ENCODE measurements at regions not wholly inside any gene's neighbourhood (a gene's known extent, or its start where the extent isn't known, plus 50 kb on each side); places are given as distances from the start of the nearest gene placed in this dataset.

DNA sequence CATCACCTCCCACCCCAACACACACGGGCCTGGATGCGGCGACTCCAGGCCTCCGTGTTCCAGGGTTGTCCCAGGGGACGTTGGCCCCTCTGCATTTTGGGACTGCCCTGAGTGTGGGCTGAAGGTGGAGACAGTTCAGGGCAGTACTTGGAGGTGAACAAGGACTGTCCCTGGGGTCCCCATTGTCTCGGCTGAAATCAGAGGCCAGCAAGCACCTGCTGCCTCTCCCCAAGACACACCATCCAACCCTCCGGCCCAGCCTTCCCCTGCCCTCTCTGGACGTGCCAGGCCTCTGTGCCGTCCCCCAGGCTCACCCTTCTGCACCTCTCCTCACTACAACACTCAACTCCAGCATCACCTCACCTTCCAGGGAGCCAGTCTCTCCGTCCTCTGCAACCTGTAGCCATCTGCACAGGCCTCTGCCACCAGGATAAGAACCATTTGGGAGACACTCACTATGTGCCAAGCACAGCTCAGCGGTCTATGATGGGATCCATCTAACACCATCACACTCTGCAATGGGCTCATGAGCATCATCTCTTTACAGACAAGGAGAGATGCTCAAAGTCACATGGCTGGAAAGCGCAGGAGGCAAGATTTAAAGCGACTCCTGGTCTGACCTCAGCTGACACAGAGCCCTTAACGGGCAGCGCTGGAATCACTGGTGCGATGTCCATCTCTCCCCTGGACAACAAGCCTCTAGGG is 104.5 kb upstream of the SEC14L1 start:
- H3K18ac ChIP-seq (ENCODE audit: low read depth, low read length): no peak overlapping the region
- H2BK20ac ChIP-seq (ENCODE audit: low read depth, low read length): no peak overlapping the region
- no peak overlapping the region for H2BK15ac ChIP-seq (ENCODE audit: low read depth, low read length)
- no peaks in the 10 kb centered on the region for H4K20me1 ChIP-seq (ENCODE audit: insufficient read depth, low read length)
- intact Hi-C loops (cut with micrococcal nuclease) (no loop called here), in situ Hi-C loops (cut with MboI; ENCODE audit: low sequenced_read_pairs) (no loop called here), dilution Hi-C loops (cut with HindIII; ENCODE audit: low sequenced_read_pairs, unreplicated experiment) (no loop called here)
- no peak overlapping the region for H2AK5ac ChIP-seq (ENCODE audit: low read depth, low read length)
- H4K5ac ChIP-seq (ENCODE audit: low read depth, low read length): no peak overlapping the region
- no peak overlapping the region for H4K8ac ChIP-seq (ENCODE audit: low read depth in 2 of 2, low read length in 2 of 2)
- no peak overlapping the region for H3K56ac ChIP-seq (ENCODE audit: extremely low read depth, insufficient read depth, low read length)
- ATAC-seq (ENCODE audit: low read depth): no peak
- no peaks in the 10 kb centered on the region for H3K4me1 ChIP-seq (ENCODE audit: control insufficient read depth, insufficient read depth, low read length)
- no peak overlapping the region for H4K91ac ChIP-seq (ENCODE audit: insufficient read depth, low read depth, low read length)
- no peak overlapping the region for H3K4ac ChIP-seq (ENCODE audit: low read depth, low read length)
- no peak overlapping the region for H3K4me2 ChIP-seq (ENCODE audit: low read depth, low read length)
- no peak for DNase-seq
- TF ChIP-seq CHD1 (IDR thresholded peaks at IDR 0.05; ENCODE audit: low read depth, low read length) (no peak), RFX5 (IDR thresholded peaks at IDR 0.05; ENCODE audit: low read depth, low read length) (no peak), NFE2L2 (IDR thresholded peaks at IDR 0.05; ENCODE audit: low read depth, low read length) (no peak), MAFK (IDR thresholded peaks at IDR 0.05; ENCODE audit: low read depth, low read length) (no peak), BHLHE40 (IDR thresholded peaks at IDR 0.05; ENCODE audit: low read depth, low read length) (no peak), MAZ (IDR thresholded peaks at IDR 0.05; ENCODE audit: borderline replicate concordance, low read depth, low read length) (no peak), MXI1 (IDR thresholded peaks at IDR 0.05; ENCODE audit: borderline replicate concordance, low read depth, low read length) (no peak), CEBPB (IDR thresholded peaks at IDR 0.05; ENCODE audit: low read depth, low read length) (no peak), RAD21 (IDR thresholded peaks at IDR 0.05; ENCODE audit: low read length) (no peak)
- TF ChIP-seq, protein P1, sequence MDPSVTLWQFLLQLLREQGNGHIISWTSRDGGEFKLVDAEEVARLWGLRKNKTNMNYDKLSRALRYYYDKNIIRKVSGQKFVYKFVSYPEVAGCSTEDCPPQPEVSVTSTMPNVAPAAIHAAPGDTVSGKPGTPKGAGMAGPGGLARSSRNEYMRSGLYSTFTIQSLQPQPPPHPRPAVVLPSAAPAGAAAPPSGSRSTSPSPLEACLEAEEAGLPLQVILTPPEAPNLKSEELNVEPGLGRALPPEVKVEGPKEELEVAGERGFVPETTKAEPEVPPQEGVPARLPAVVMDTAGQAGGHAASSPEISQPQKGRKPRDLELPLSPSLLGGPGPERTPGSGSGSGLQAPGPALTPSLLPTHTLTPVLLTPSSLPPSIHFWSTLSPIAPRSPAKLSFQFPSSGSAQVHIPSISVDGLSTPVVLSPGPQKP (IDR thresholded peaks at IDR 0.05; ENCODE audit: borderline replicate concordance, low read depth, low read length): no peak
- no peak overlapping the region for H2BK5ac ChIP-seq (ENCODE audit: low read depth, low read length, poor library complexity, severe bottlenecking)
- H3K36me3 ChIP-seq (ENCODE audit: control insufficient read depth, insufficient read depth, low read length): no peaks in the 10 kb centered on the region
- no TSS peak for BruUV-seq (replicated peaks)
- no peak overlapping the region for H3K9ac ChIP-seq (ENCODE audit: low read depth, low read length)
- no peak overlapping the region for H2BK120ac ChIP-seq (ENCODE audit: low read depth, low read length)
- no peak overlapping the region for H2AK9ac ChIP-seq (replicated peaks; ENCODE audit: low read depth, low read length, poor library complexity)
- H3K23ac ChIP-seq (ENCODE audit: low read depth, low read length): no peak overlapping the region
- H3K27ac ChIP-seq (ENCODE audit: insufficient read depth, low read length): no peak overlapping the region
- CTCF ChIA-PET: interaction anchor here (0.6 kb wide), 1 partner anchor 9 kb away, joined by 3 read pairs; no protein-coding TSS in a partner anchor
- H3K4me3 ChIP-seq (ENCODE audit: insufficient read depth, low read depth, low read length): no peak overlapping the region
- H3K79me1 ChIP-seq (ENCODE audit: low read depth in 1 of 2, low read length in 2 of 2): no peaks in the 10 kb centered on the region
- H3K27me3 ChIP-seq (ENCODE audit: control insufficient read depth, insufficient read depth, low read length): peaks cover 49% of the 10 kb centered on the region
- POLR2A ChIA-PET (ENCODE audit: unreplicated experiment): no interaction called here
- no peak overlapping the region for H2AFZ ChIP-seq (replicated peaks; ENCODE audit: low read length, poor library complexity)
- peaks cover 10% of the 10 kb centered on the region for H3K9me3 ChIP-seq (ENCODE audit: control insufficient read depth, insufficient read depth, low read length)
- 69% methylated on average over 9 of the region's 16 CpGs; no CpG with 5 or more reads in 1 of the 2 experiments for WGBS, 2 experiments (ENCODE audit: extremely low coverage in 2 of 2, insufficient read length in 1 of 2)
- H3K9me1 ChIP-seq (ENCODE audit: insufficient read depth, low read length): no peaks in the 10 kb centered on the region
- no peak overlapping the region for H3K14ac ChIP-seq (replicated peaks; ENCODE audit: low read depth, low read length)

Measured in IMR-90 (cell line).